ENCODE measurements at regions not wholly inside any gene's neighbourhood (a gene's known extent, or its start where the extent isn't known, plus 50 kb on each side); places are given as distances from the start of the nearest gene placed in this dataset.

GRCh38 chr19:32189956-32190706, 155.3 kb upstream of the ZNF507 start:
- Mint-ChIP-seq H3K4me1 (no peaks in the 10 kb centered on the region), H3K27ac (no peak overlapping the region), H3K4me3 (no peak overlapping the region), H3K27me3 (peaks cover 4% of the 10 kb centered on the region), H3K36me3 (no peaks in the 10 kb centered on the region), H3K9me3 (no peaks in the 10 kb centered on the region)

- H3K27ac Mint-ChIP-seq: no peak overlapping the region
- H3K4me1 Mint-ChIP-seq: no peaks in the 10 kb centered on the region
- H3K27me3 Mint-ChIP-seq: peaks cover 4% of the 10 kb centered on the region
- H3K9me3 Mint-ChIP-seq: no peaks in the 10 kb centered on the region
- no peak overlapping the region for H3K4me3 Mint-ChIP-seq
- no peaks in the 10 kb centered on the region for H3K36me3 Mint-ChIP-seq
Measured at GRCh38 chr19:32191921-32192320, 153.5 kb upstream of the ZNF507 start.

- Mint-ChIP-seq H3K27ac (no peak overlapping the region), H3K4me3 (no peak overlapping the region), H3K9me3 (no peaks in the 10 kb centered on the region), H3K27me3 (peaks cover 3% of the 10 kb centered on the region), H3K4me1 (no peaks in the 10 kb centered on the region), H3K36me3 (no peaks in the 10 kb centered on the region)
Measured at GRCh38 chr19:32195706-32196610, 149.5 kb upstream of the ZNF507 start.

- Mint-ChIP-seq H3K4me3 (no peak overlapping the region), H3K27me3 (peaks cover 4% of the 10 kb centered on the region), H3K36me3 (no peaks in the 10 kb centered on the region)
Measured at GRCh38 chr19:32196690-32197420, 148.6 kb upstream of the ZNF507 start.

GRCh38 chr19:32197896-32198882, 147.2 kb upstream of the ZNF507 start:
- Mint-ChIP-seq H3K4me1 (no peaks in the 10 kb centered on the region), H3K9me3 (no peaks in the 10 kb centered on the region), H3K36me3 (no peaks in the 10 kb centered on the region), H3K4me3 (no peak overlapping the region), H3K27ac (no peak overlapping the region), H3K27me3 (peaks cover 3% of the 10 kb centered on the region)

More at GRCh38 chr19:32196690-32197420, 148.6 kb upstream of the ZNF507 start:
- no peaks in the 10 kb centered on the region for H3K9me3 Mint-ChIP-seq
- H3K4me1 Mint-ChIP-seq: no peaks in the 10 kb centered on the region
- no peak overlapping the region for H3K27ac Mint-ChIP-seq

GRCh38 chr19:32199501-32200040, 145.8 kb upstream of the ZNF507 start:
- Mint-ChIP-seq H3K4me3 (no peak overlapping the region), H3K36me3 (no peaks in the 10 kb centered on the region), H3K27me3 (peaks cover 7% of the 10 kb centered on the region), H3K4me1 (no peaks in the 10 kb centered on the region), H3K27ac (no peak overlapping the region), H3K9me3 (no peaks in the 10 kb centered on the region)

GRCh38 chr19:32200312-32201038, 144.9 kb upstream of the ZNF507 start:
- Mint-ChIP-seq H3K27ac (no peak overlapping the region), H3K4me3 (no peak overlapping the region), H3K9me3 (no peaks in the 10 kb centered on the region), H3K27me3 (peaks cover 7% of the 10 kb centered on the region), H3K36me3 (no peaks in the 10 kb centered on the region), H3K4me1 (no peaks in the 10 kb centered on the region)

- Mint-ChIP-seq H3K4me3 (no peak overlapping the region), H3K36me3 (no peaks in the 10 kb centered on the region), H3K27ac (no peak overlapping the region), H3K27me3 (peaks cover 9% of the 10 kb centered on the region), H3K9me3 (no peaks in the 10 kb centered on the region), H3K4me1 (no peaks in the 10 kb centered on the region)
Measured at GRCh38 chr19:32201211-32201610, 144.2 kb upstream of the ZNF507 start.

GRCh38 chr19:32201636-32202051, 143.8 kb upstream of the ZNF507 start:
- Mint-ChIP-seq H3K4me1 (no peaks in the 10 kb centered on the region), H3K9me3 (no peaks in the 10 kb centered on the region), H3K36me3 (no peaks in the 10 kb centered on the region), H3K27me3 (peaks cover 10% of the 10 kb centered on the region), H3K27ac (no peak overlapping the region), H3K4me3 (no peak overlapping the region)

GRCh38 chr19:32202244-32202643, 143.2 kb upstream of the ZNF507 start:
- H3K4me1 Mint-ChIP-seq: no peaks in the 10 kb centered on the region
- H3K4me3 Mint-ChIP-seq: no peak overlapping the region
- no peak overlapping the region for H3K27ac Mint-ChIP-seq
- H3K36me3 Mint-ChIP-seq: no peaks in the 10 kb centered on the region
- peaks cover 5% of the 10 kb centered on the region for H3K9me3 Mint-ChIP-seq
- peaks cover 11% of the 10 kb centered on the region for H3K27me3 Mint-ChIP-seq

- Mint-ChIP-seq H3K27ac (no peak overlapping the region), H3K9me3 (peaks cover 7% of the 10 kb centered on the region), H3K4me1 (no peaks in the 10 kb centered on the region), H3K36me3 (no peaks in the 10 kb centered on the region), H3K4me3 (no peak overlapping the region), H3K27me3 (peaks cover 12% of the 10 kb centered on the region)
Measured at GRCh38 chr19:32203161-32203560, 142.2 kb upstream of the ZNF507 start.

GRCh38 chr19:32206065-32206464, 139.3 kb upstream of the ZNF507 start:
- H3K4me1 Mint-ChIP-seq: no peaks in the 10 kb centered on the region
- peaks cover 16% of the 10 kb centered on the region for H3K9me3 Mint-ChIP-seq
- H3K4me3 Mint-ChIP-seq: no peak overlapping the region
- H3K27me3 Mint-ChIP-seq: peaks cover 11% of the 10 kb centered on the region
- H3K27ac Mint-ChIP-seq: no peak overlapping the region
- H3K36me3 Mint-ChIP-seq: peaks cover 3% of the 10 kb centered on the region

- H3K4me3 Mint-ChIP-seq: no peak overlapping the region
- H3K4me1 Mint-ChIP-seq: no peaks in the 10 kb centered on the region
- H3K36me3 Mint-ChIP-seq: peaks cover 3% of the 10 kb centered on the region
- peaks cover 30% of the 10 kb centered on the region for H3K9me3 Mint-ChIP-seq
- no peak overlapping the region for H3K27ac Mint-ChIP-seq
- H3K27me3 Mint-ChIP-seq: peaks cover 15% of the 10 kb centered on the region
Measured at GRCh38 chr19:32208060-32208459, 137.3 kb upstream of the ZNF507 start.

- no peak overlapping the region for H3K27ac Mint-ChIP-seq
- no peak overlapping the region for H3K4me3 Mint-ChIP-seq
- H3K36me3 Mint-ChIP-seq: no peaks in the 10 kb centered on the region
Measured at GRCh38 chr19:32219392-32219791, 126.0 kb upstream of the ZNF507 start.

More at GRCh38 chr19:32219392-32219791, 126.0 kb upstream of the ZNF507 start:
- Mint-ChIP-seq H3K9me3 (no peaks in the 10 kb centered on the region), H3K4me1 (peaks cover 1% of the 10 kb centered on the region), H3K27me3 (peaks cover 22% of the 10 kb centered on the region)
